HG03135 (cell line): ENCODE measurements at regions not wholly inside any gene's neighbourhood (a gene's known extent, or its start where the extent isn't known, plus 50 kb on each side); places are given as distances from the start of the nearest gene placed in this dataset.

Source experiments
- ATAC-seq: cut with Tn5 transposase; IDR thresholded peaks from one replicate; pipeline ENCODE4 v1.9.1; 2021; ENCODE audit warnings: mild to moderate bottlenecking, moderate library complexity; ENCODE audit not compliant: unreplicated experiment

- no peak for ATAC-seq
Measured at GRCh38 chr7:131117439-131117838, 210.2 kb upstream of the MKLN1 start.

- no peak for ATAC-seq
Measured at GRCh38 chr7:131119381-131119780, 208.3 kb upstream of the MKLN1 start.

GRCh38 chr7:131122394-131122793, 205.3 kb upstream of the MKLN1 start:
- ATAC-seq, result no peak

GRCh38 chr7:131124001-131124629, 203.6 kb upstream of the MKLN1 start:
- peak; percentile 91 for ATAC-seq

GRCh38 chr7:131124867-131125266, 202.8 kb upstream of the MKLN1 start:
- no peak for ATAC-seq

- no peak for ATAC-seq
Measured at GRCh38 chr7:131130324-131130723, 197.4 kb upstream of the MKLN1 start.

- no peak for ATAC-seq
Measured at GRCh38 chr7:131131012-131131745, 196.5 kb upstream of the MKLN1 start.

GRCh38 chr7:131131746-131132431, 195.8 kb upstream of the MKLN1 start:
- no peak for ATAC-seq

GRCh38 chr7:131139462-131139861, 188.2 kb upstream of the MKLN1 start:
- ATAC-seq, result no peak

- no peak for ATAC-seq
Measured at GRCh38 chr7:131141443-131141967, 186.2 kb upstream of the MKLN1 start.

- no peak for ATAC-seq
Measured at GRCh38 chr7:131143869-131144268, 183.8 kb upstream of the MKLN1 start.

- no peak for ATAC-seq
Measured at GRCh38 chr7:131145026-131145425, 182.7 kb upstream of the MKLN1 start.

GRCh38 chr7:131145770-131146169, 181.9 kb upstream of the MKLN1 start:
- no peak for ATAC-seq

GRCh38 chr7:131147604-131148003, 180.1 kb upstream of the MKLN1 start:
- no peak for ATAC-seq

- ATAC-seq, result no peak
Measured at GRCh38 chr7:131148258-131148657, 179.4 kb upstream of the MKLN1 start.

- no peak for ATAC-seq
Measured at GRCh38 chr7:131148708-131149428, 178.8 kb upstream of the MKLN1 start.

- ATAC-seq, result no peak
Measured at GRCh38 chr7:131149429-131149773, 178.3 kb upstream of the MKLN1 start.

GRCh38 chr7:131149840-131150239, 177.8 kb upstream of the MKLN1 start:
- ATAC-seq, result no peak

GRCh38 chr7:131151034-131151433, 176.6 kb upstream of the MKLN1 start:
- no peak for ATAC-seq

GRCh38 chr7:131152766-131153165, 174.9 kb upstream of the MKLN1 start:
- ATAC-seq, result no peak

- ATAC-seq, result no peak
Measured at GRCh38 chr7:131154380-131154779, 173.3 kb upstream of the MKLN1 start.
